NCI-H748 treated with DMSO at 0.1 percent for 48 hours (cell line): ENCODE measurements at regions not wholly inside any gene's neighbourhood (a gene's known extent, or its start where the extent isn't known, plus 50 kb on each side); places are given as distances from the start of the nearest gene placed in this dataset.

Experiments
- DNase-seq: peaks from one replicate; lab custom pipeline; 2025; lab: John Stamatoyannopoulos, UW

GRCh38 chr11:27770576-27770975, 70.3 kb upstream of the BDNF start:
- no peak for DNase-seq

DNA sequence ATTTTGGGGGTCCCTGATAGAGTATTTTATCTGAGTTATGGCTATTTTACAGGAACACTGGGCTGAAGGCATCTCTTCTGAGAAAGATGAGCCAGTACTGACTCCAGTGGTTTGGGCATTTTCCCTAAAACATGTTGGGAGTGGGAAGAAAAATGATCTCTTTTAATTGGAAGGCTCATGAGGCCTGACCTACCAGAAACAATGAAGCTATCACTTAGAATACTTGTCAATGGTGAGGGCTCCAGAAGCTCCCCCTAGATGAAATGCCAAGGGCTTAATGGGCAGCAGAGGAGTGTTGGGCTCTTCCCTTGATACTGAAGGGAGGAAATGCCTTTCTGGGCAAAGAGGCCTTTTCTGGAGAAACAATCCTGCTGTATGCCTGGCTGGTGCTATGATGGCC, 63.5 kb upstream of the BDNF start:
- DNase-seq: no peak

DNA sequence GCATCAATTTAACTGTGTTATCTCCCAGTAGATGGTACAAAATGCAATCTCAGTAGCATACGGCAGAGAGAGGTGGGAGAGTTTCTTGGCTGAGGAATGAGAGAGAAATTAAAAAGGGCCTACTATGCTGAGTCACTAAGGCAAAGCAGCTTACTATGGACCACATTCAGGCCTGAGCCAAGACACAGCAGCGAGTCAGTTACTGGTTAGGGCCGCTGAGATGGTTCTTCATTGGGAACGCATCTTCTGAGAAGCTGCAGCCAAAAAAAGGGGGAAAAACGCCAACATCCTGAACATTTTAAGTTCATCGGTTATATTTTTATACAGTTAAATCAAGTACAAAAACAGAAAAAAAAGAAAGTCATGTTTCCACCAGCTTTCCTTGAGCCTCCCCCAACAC, 61.1 kb upstream of the BDNF start:
- DNase-seq: no peak

DNA sequence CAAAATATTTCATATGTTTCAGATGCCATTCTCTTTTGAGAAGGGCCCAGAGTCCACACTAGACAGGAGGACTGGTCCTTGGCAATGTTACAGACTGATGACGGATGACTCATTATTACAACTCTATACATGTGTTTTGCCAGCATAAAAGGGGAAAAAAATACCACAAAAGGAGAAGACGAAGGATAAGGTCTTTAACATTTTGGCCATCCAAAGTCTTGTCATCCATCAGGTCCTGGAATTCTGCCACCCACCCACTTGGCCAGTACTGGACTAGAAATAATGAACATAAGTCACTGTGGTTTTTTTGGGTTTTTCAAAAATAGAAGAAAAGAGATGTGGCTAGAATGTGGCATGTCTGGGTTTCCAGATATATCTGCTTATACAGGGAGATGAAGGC, 57.7 kb upstream of the BDNF start:
- no peak for DNase-seq

GRCh38 chr11:27754035-27755017, 54.1 kb upstream of the BDNF start:
- no peak for DNase-seq
